Lower leg skin (tissue), 4 donors: ENCODE measurements at regions not wholly inside any gene's neighbourhood (a gene's known extent, or its start where the extent isn't known, plus 50 kb on each side); places are given as distances from the start of the nearest gene placed in this dataset.

ENCODE experiments used
- DNase-seq, 2 donors: peaks; one replicate each; pipeline ENCODE4 v3.0.0-alpha.2; 2019; ENCODE audit warnings: low spot score in 2 of 2
- H3K4me3 ChIP-seq: fragments of 200-600 bp; sonication (generic); 2 replicates; pipeline ENCODE4 v1.5.1; 2017; ENCODE audit warnings: mild to moderate bottlenecking, low read depth; ENCODE audit not compliant: poor library complexity, severe bottlenecking
- CTCF ChIP-seq, 3 donors: fragments of 450-650 bp; IDR thresholded peaks; one replicate each; pipeline ENCODE4 v1.5.1; 2016; ENCODE audit warnings: antibody characterized with exemption in 3 of 3, mild to moderate bottlenecking in 3 of 3, moderate library complexity in 2 of 3
- POLR2A ChIP-seq, 2 donors: fragments of 450-650 bp; IDR thresholded peaks; one replicate each; pipeline ENCODE4 v1.6.1; 2016 to 2017; ENCODE audit warnings: antibody characterized with exemption in 2 of 2, mild to moderate bottlenecking in 1 of 2, moderate library complexity in 1 of 2
- WGBS, 2 donors: methylation state at CpG; one replicate each; pipeline ENCODE4 v1.1.5; 2018; 5-methylcytosine and 5-hydroxymethylcytosine counted together
- intact Hi-C: fragments of 100-400 bp; cut with DNase I; formaldehyde crosslinking; loops from one replicate; pipeline ENCODE4 v1.15.0; 2023; ENCODE audit warnings: low total_unique reads

GRCh38 chr1:243903895-243904294, 53.9 kb upstream of the AKT3 start:
- whole genome bisulfite sequencing, 2 donors: 80 to 86% methylated on average over 4 of the region's 4 CpGs
- no peak for DNase-seq
- no peak overlapping the region for H3K4me3 ChIP-seq
- TF ChIP-seq CTCF (IDR thresholded peaks at IDR 0.05) (no peak), POLR2A (IDR thresholded peaks at IDR 0.05) (no peak)
- intact Hi-C loops: no loop called here

- TF ChIP-seq CTCF (IDR thresholded peaks at IDR 0.05) (no peak), POLR2A (IDR thresholded peaks at IDR 0.05) (no peak)
- intact Hi-C loops: no loop called here
- DNase-seq: no peak
Observed at GRCh38 chr1:243903041-243903440, 53.0 kb upstream of the AKT3 start.

GRCh38 chr1:243902100-243902499, 52.1 kb upstream of the AKT3 start:
- no peak for DNase-seq
- no peak overlapping the region for H3K4me3 ChIP-seq
- TF ChIP-seq POLR2A (IDR thresholded peaks at IDR 0.05) (no peak), CTCF (IDR thresholded peaks at IDR 0.05) (no peak)
- 28 to 35% methylated on average over 2 of the region's 2 CpGs for WGBS, 2 donors
- intact Hi-C loops: no loop called here

More at GRCh38 chr1:243903041-243903440, 53.0 kb upstream of the AKT3 start:
- WGBS, 2 donors: 73 to 82% methylated on average over 4 of the region's 4 CpGs
- no peak overlapping the region for H3K4me3 ChIP-seq
